ENCODE measurements at regions not wholly inside any gene's neighbourhood (a gene's known extent, or its start where the extent isn't known, plus 50 kb on each side); places are given as distances from the start of the nearest gene placed in this dataset.

DNA sequence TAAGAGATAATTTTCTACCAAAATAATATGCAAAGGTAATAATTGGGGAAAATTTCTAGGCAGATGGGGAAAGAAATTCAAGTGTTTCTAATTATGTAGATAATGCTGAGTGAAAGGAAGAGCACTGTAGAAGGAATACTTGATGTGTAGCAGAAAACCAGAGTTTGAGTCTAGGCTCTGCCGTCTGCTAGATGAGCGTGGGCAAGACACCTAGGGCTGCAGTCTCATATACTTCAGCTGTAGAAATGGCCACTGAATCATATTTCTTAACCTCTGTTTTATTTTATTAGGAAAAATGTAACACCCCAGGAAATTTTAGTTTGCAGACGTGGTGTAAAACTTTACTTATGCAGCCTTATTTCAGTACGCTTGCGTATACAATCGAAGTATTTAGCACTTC is 59.8 kb upstream of the SLC38A2 start:
- TF ChIP-seq, protein P1, sequence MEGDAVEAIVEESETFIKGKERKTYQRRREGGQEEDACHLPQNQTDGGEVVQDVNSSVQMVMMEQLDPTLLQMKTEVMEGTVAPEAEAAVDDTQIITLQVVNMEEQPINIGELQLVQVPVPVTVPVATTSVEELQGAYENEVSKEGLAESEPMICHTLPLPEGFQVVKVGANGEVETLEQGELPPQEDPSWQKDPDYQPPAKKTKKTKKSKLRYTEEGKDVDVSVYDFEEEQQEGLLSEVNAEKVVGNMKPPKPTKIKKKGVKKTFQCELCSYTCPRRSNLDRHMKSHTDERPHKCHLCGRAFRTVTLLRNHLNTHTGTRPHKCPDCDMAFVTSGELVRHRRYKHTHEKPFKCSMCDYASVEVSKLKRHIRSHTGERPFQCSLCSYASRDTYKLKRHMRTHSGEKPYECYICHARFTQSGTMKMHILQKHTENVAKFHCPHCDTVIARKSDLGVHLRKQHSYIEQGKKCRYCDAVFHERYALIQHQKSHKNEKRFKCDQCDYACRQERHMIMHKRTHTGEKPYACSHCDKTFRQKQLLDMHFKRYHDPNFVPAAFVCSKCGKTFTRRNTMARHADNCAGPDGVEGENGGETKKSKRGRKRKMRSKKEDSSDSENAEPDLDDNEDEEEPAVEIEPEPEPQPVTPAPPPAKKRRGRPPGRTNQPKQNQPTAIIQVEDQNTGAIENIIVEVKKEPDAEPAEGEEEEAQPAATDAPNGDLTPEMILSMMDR (IDR thresholded peaks at IDR 0.05 in 2 of 3, conservative IDR thresholded peaks at IDR 0.05 in 1 of 3; ENCODE audit: borderline replicate concordance in 1 of 3, insufficient read depth in 1 of 3, low read depth in 2 of 3, low read length in 2 of 3): no peak
- no peak for TF ChIP-seq EZH2 (IDR thresholded peaks at IDR 0.05)
- no peak for TF ChIP-seq RAD21 (IDR thresholded peaks at IDR 0.05; ENCODE audit: low read depth)
- no peak for TF ChIP-seq YY1 (IDR thresholded peaks at IDR 0.05; ENCODE audit: extremely low read depth, insufficient replicate concordance, low read depth, low read length)
- TF ChIP-seq POLR2AphosphoS5 (IDR thresholded peaks at IDR 0.05; ENCODE audit: low read depth, low read length): no peak
- TF ChIP-seq, protein P2, sequence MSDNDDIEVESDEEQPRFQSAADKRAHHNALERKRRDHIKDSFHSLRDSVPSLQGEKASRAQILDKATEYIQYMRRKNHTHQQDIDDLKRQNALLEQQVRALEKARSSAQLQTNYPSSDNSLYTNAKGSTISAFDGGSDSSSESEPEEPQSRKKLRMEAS (IDR thresholded peaks at IDR 0.05): no peak
- TF ChIP-seq, protein P3, sequence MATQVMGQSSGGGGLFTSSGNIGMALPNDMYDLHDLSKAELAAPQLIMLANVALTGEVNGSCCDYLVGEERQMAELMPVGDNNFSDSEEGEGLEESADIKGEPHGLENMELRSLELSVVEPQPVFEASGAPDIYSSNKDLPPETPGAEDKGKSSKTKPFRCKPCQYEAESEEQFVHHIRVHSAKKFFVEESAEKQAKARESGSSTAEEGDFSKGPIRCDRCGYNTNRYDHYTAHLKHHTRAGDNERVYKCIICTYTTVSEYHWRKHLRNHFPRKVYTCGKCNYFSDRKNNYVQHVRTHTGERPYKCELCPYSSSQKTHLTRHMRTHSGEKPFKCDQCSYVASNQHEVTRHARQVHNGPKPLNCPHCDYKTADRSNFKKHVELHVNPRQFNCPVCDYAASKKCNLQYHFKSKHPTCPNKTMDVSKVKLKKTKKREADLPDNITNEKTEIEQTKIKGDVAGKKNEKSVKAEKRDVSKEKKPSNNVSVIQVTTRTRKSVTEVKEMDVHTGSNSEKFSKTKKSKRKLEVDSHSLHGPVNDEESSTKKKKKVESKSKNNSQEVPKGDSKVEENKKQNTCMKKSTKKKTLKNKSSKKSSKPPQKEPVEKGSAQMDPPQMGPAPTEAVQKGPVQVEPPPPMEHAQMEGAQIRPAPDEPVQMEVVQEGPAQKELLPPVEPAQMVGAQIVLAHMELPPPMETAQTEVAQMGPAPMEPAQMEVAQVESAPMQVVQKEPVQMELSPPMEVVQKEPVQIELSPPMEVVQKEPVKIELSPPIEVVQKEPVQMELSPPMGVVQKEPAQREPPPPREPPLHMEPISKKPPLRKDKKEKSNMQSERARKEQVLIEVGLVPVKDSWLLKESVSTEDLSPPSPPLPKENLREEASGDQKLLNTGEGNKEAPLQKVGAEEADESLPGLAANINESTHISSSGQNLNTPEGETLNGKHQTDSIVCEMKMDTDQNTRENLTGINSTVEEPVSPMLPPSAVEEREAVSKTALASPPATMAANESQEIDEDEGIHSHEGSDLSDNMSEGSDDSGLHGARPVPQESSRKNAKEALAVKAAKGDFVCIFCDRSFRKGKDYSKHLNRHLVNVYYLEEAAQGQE (IDR thresholded peaks at IDR 0.05; ENCODE audit: low read depth): no peak
- TF ChIP-seq, protein P4, sequence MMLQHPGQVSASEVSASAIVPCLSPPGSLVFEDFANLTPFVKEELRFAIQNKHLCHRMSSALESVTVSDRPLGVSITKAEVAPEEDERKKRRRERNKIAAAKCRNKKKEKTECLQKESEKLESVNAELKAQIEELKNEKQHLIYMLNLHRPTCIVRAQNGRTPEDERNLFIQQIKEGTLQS (IDR thresholded peaks at IDR 0.05): no peak

Measured in HCT116 (cell line).